LNCaP clone FGC (cell line): ENCODE measurements at regions not wholly inside any gene's neighbourhood (a gene's known extent, or its start where the extent isn't known, plus 50 kb on each side); places are given as distances from the start of the nearest gene placed in this dataset.

Experiments
- DNase-seq: peaks from one replicate; pipeline ENCODE4 v3.0.0-alpha.2; 2011; ENCODE audit warnings: low read depth
- H3K4me3 ChIP-seq: 2 replicates; pipeline ENCODE4 v1.5.1; 2011; ENCODE audit warnings: mild to moderate bottlenecking, low read depth, low read length, control low read depth
- CTCF ChIP-seq: IDR thresholded peaks from 2 replicates; pipeline ENCODE4 v1.5.1; 2012; ENCODE audit warnings: mild to moderate bottlenecking; ENCODE audit not compliant: control insufficient read depth, insufficient read depth; ENCODE audit errors: extremely low read depth

- no peak overlapping the region for H3K4me3 ChIP-seq
- peak; percentile 89 for DNase-seq
- TF ChIP-seq CTCF: no peak
Measured at GRCh38 chr11:79686703-79687419, 246.0 kb upstream of the TENM4 start.

- no peak for TF ChIP-seq CTCF
- H3K4me3 ChIP-seq: no peak overlapping the region
- no peak for DNase-seq
Measured at GRCh38 chr11:79683930-79684329, 243.1 kb upstream of the TENM4 start.

- no peak for DNase-seq
- H3K4me3 ChIP-seq: no peak overlapping the region
- TF ChIP-seq CTCF: no peak
Measured at GRCh38 chr11:79678780-79679452, 238.1 kb upstream of the TENM4 start.

GRCh38 chr11:79676396-79676795 is 235.6 kb upstream of the TENM4 start:
- H3K4me3 ChIP-seq: no peak overlapping the region
- no peak for TF ChIP-seq CTCF
- no peak for DNase-seq

GRCh38 chr11:79675081-79675480 is 234.3 kb upstream of the TENM4 start:
- no peak for TF ChIP-seq CTCF
- H3K4me3 ChIP-seq: no peak overlapping the region
- no peak for DNase-seq

GRCh38 chr11:79672786-79673185 is 232.0 kb upstream of the TENM4 start:
- no peak for TF ChIP-seq CTCF
- H3K4me3 ChIP-seq: no peak overlapping the region
- DNase-seq: no peak

- no peak for DNase-seq
- no peak overlapping the region for H3K4me3 ChIP-seq
- TF ChIP-seq CTCF: no peak
Measured at GRCh38 chr11:79671401-79671800, 230.6 kb upstream of the TENM4 start.
